ENCODE measurements at regions not wholly inside any gene's neighbourhood (a gene's known extent, or its start where the extent isn't known, plus 50 kb on each side); places are given as distances from the start of the nearest gene placed in this dataset.

- TF ChIP-seq GATA2 (IDR thresholded peaks at IDR 0.05; ENCODE audit: low read depth, low read length), result no peak
- TF ChIP-seq GATA3 (IDR thresholded peaks at IDR 0.05; ENCODE audit: low read depth, low read length), result no peak
Measured at GRCh38 chr15:38743147-38743546, 178.5 kb upstream of the RASGRP1 start.

GRCh38 chr15:38745126-38745525 is 180.5 kb upstream of the RASGRP1 start:
- TF ChIP-seq GATA2 (IDR thresholded peaks at IDR 0.05; ENCODE audit: low read depth, low read length) (no peak), GATA3 (IDR thresholded peaks at IDR 0.05; ENCODE audit: low read depth, low read length) (no peak)

- TF ChIP-seq GATA2 (IDR thresholded peaks at IDR 0.05; ENCODE audit: low read depth, low read length) (no peak), GATA3 (IDR thresholded peaks at IDR 0.05; ENCODE audit: low read depth, low read length) (no peak)
Measured at GRCh38 chr15:38745626-38746025, 181.0 kb upstream of the RASGRP1 start.

- TF ChIP-seq GATA3 (IDR thresholded peaks at IDR 0.05; ENCODE audit: low read depth, low read length), result no peak
- TF ChIP-seq GATA2 (IDR thresholded peaks at IDR 0.05; ENCODE audit: low read depth, low read length), result no peak
Measured at GRCh38 chr15:38746211-38746610, 181.6 kb upstream of the RASGRP1 start.

GRCh38 chr15:38748710-38749109 is 184.1 kb upstream of the RASGRP1 start:
- TF ChIP-seq GATA3 (IDR thresholded peaks at IDR 0.05; ENCODE audit: low read depth, low read length) (no peak), GATA2 (IDR thresholded peaks at IDR 0.05; ENCODE audit: low read depth, low read length) (no peak)

- no peak for TF ChIP-seq GATA3 (IDR thresholded peaks at IDR 0.05; ENCODE audit: low read depth, low read length)
- TF ChIP-seq GATA2 (IDR thresholded peaks at IDR 0.05; ENCODE audit: low read depth, low read length), result no peak
Measured at GRCh38 chr15:38750786-38751185, 186.2 kb upstream of the RASGRP1 start.

- TF ChIP-seq GATA2 (IDR thresholded peaks at IDR 0.05; ENCODE audit: low read depth, low read length), result no peak
- TF ChIP-seq GATA3 (IDR thresholded peaks at IDR 0.05; ENCODE audit: low read depth, low read length), result no peak
Measured at GRCh38 chr15:38755718-38756117, 191.1 kb upstream of the RASGRP1 start.

GRCh38 chr15:38756441-38756840 is 191.8 kb upstream of the RASGRP1 start:
- no peak for TF ChIP-seq GATA2 (IDR thresholded peaks at IDR 0.05; ENCODE audit: low read depth, low read length)

GRCh38 chr15:38758043-38758442 is 193.4 kb upstream of the RASGRP1 start:
- TF ChIP-seq GATA2 (IDR thresholded peaks at IDR 0.05; ENCODE audit: low read depth, low read length), result no peak
- no peak for TF ChIP-seq GATA3 (IDR thresholded peaks at IDR 0.05; ENCODE audit: low read depth, low read length)

- TF ChIP-seq GATA2 (IDR thresholded peaks at IDR 0.05; ENCODE audit: low read depth, low read length) (no peak), GATA3 (IDR thresholded peaks at IDR 0.05; ENCODE audit: low read depth, low read length) (no peak)
Measured at GRCh38 chr15:38761681-38762080, 197.1 kb upstream of the RASGRP1 start.

- no peak for TF ChIP-seq GATA2 (IDR thresholded peaks at IDR 0.05; ENCODE audit: low read depth, low read length)
- TF ChIP-seq GATA3 (IDR thresholded peaks at IDR 0.05; ENCODE audit: low read depth, low read length), result no peak
Measured at GRCh38 chr15:38768970-38769369, 204.4 kb upstream of the RASGRP1 start.

GRCh38 chr15:38769492-38769891 is 204.9 kb upstream of the RASGRP1 start:
- no peak for TF ChIP-seq GATA2 (IDR thresholded peaks at IDR 0.05; ENCODE audit: low read depth, low read length)
- no peak for TF ChIP-seq GATA3 (IDR thresholded peaks at IDR 0.05; ENCODE audit: low read depth, low read length)

- no peak for TF ChIP-seq GATA2 (IDR thresholded peaks at IDR 0.05; ENCODE audit: low read depth, low read length)
- no peak for TF ChIP-seq GATA3 (IDR thresholded peaks at IDR 0.05; ENCODE audit: low read depth, low read length)
Measured at GRCh38 chr15:38781196-38781595, 216.6 kb upstream of the RASGRP1 start.

- TF ChIP-seq GATA2 (IDR thresholded peaks at IDR 0.05; ENCODE audit: low read depth, low read length), result no peak
- TF ChIP-seq GATA3 (IDR thresholded peaks at IDR 0.05; ENCODE audit: low read depth, low read length), result no peak
Measured at GRCh38 chr15:38782156-38782555, 217.5 kb upstream of the RASGRP1 start.

GRCh38 chr15:38788918-38789317 is 224.3 kb upstream of the RASGRP1 start:
- TF ChIP-seq GATA3 (IDR thresholded peaks at IDR 0.05; ENCODE audit: low read depth, low read length), result no peak
- no peak for TF ChIP-seq GATA2 (IDR thresholded peaks at IDR 0.05; ENCODE audit: low read depth, low read length)

GRCh38 chr15:38789566-38789965 is 225.0 kb upstream of the RASGRP1 start:
- TF ChIP-seq GATA2 (IDR thresholded peaks at IDR 0.05; ENCODE audit: low read depth, low read length) (no peak), GATA3 (IDR thresholded peaks at IDR 0.05; ENCODE audit: low read depth, low read length) (no peak)

Measured in SH-SY5Y (cell line).